Adrenal gland (tissue), 9 donors: ENCODE measurements at regions not wholly inside any gene's neighbourhood (a gene's known extent, or its start where the extent isn't known, plus 50 kb on each side); places are given as distances from the start of the nearest gene placed in this dataset.

ENCODE experiments used
- DNase-seq, 7 donors: peaks; one replicate each; pipeline ENCODE4 v3.0.0-alpha.2; 2019 to 2020
- H3K27ac ChIP-seq, 5 donors: fragments of 200-600 bp; sonication (generic) in 4 of 5; 1 replicate in 3 of 5; 2 replicates in 2 of 5; pipeline versions ENCODE4 v1.5.1 to v1.8.0; 2016 to 2020; ENCODE audit warnings: mild to moderate bottlenecking in 1 of 5
- H3K27me3 ChIP-seq: fragments of 200-600 bp; 2 replicates; pipeline ENCODE4 v1.8.0; 2021
- H3K36me3 ChIP-seq, 2 donors: fragments of 200-600 bp; replicated peaks in 1 of 2; 1 replicate in 1 of 2; 2 replicates in 1 of 2; pipeline versions ENCODE4 v1.5.1 to v1.8.0; 2018 to 2022
- H3K4me1 ChIP-seq, 2 donors: fragments of 200-600 bp; replicated peaks in 1 of 2; 1 replicate in 1 of 2; 2 replicates in 1 of 2; pipeline versions ENCODE4 v1.5.1 to v1.8.0; 2018 to 2021
- H3K4me3 ChIP-seq, 4 donors: fragments of 200-600 bp; sonication (generic) in 3 of 4; one replicate each; pipeline ENCODE4 v1.5.1; 2016 to 2018
- H3K9me3 ChIP-seq, 3 donors: fragments of 200-600 bp; sonication (generic) in 1 of 3; replicated peaks in 1 of 3; 1 replicate in 2 of 3; 2 replicates in 1 of 3; pipeline versions ENCODE4 v1.5.1 to v1.8.0; 2016 to 2021
- POLR2A ChIP-seq, 2 donors: fragments of 450-650 bp; IDR thresholded peaks; one replicate each; pipeline ENCODE4 v1.6.1; 2017; ENCODE audit warnings: antibody characterized with exemption in 2 of 2, mild to moderate bottlenecking in 2 of 2, moderate library complexity in 1 of 2
- WGBS, 4 donors: extraction: QIAGEN DNeasy Blood & Tissue Kit in 2 of 4; methylation state at CpG; one replicate each; pipeline versions ENCODE4 v1.1.5 to v1.1.7; 2013 to 2017; 5-methylcytosine and 5-hydroxymethylcytosine counted together
- intact Hi-C, 2 donors: fragments of 100-400 bp; cut with DNase I; formaldehyde crosslinking; loops; one replicate each; pipeline versions ENCODE4 v1.14.1 to v1.15.0; 2022 to 2023
- TF ChIP-seq, protein P1 (sequence below), 6 experiments: fragments of 450-650 bp in 4 of 6; fragments of 200-600 bp in 2 of 6; sonication (generic) in 1 of 6; IDR thresholded peaks; 1 replicate in 5 of 6; 2 replicates in 1 of 6; pipeline versions ENCODE4 v1.5.1 to v1.8.0; 2016 to 2021; ENCODE audit warnings: antibody characterized with exemption in 6 of 6, mild to moderate bottlenecking in 2 of 6, moderate library complexity in 1 of 6
- donor health status: healthy with polysubstance abuse.
- donor health status: Bipolar disorder and iron deficiency.
- donor health status: DM: yes; HTN: yes; CAD: no.
- donor health status: DM: no; HTN: no; CAD: no.
- donor health status: DM: no; HTN: no; CAD: no.

DNA sequence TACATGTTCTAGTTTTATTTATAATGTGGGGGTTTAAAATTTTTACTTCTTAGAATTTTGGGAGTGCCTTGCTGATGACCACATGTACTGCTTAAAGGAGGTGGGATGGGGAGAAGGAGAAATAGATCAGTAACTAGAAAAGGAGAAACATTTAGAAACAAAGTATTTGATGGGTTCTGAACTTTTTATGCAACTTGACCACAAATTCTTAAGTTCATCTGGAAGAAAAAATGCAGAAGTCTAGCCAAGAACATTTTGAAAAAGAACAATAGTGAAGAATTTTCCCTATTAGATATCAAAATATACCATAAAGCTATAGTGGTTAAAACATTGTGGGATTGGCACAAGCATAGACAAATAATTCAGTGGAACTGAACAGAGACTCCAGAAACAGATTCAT is 73.3 kb upstream of the AMPD3 start:
- TF ChIP-seq POLR2A (IDR thresholded peaks at IDR 0.05) = no peak
- TF ChIP-seq, protein P1, sequence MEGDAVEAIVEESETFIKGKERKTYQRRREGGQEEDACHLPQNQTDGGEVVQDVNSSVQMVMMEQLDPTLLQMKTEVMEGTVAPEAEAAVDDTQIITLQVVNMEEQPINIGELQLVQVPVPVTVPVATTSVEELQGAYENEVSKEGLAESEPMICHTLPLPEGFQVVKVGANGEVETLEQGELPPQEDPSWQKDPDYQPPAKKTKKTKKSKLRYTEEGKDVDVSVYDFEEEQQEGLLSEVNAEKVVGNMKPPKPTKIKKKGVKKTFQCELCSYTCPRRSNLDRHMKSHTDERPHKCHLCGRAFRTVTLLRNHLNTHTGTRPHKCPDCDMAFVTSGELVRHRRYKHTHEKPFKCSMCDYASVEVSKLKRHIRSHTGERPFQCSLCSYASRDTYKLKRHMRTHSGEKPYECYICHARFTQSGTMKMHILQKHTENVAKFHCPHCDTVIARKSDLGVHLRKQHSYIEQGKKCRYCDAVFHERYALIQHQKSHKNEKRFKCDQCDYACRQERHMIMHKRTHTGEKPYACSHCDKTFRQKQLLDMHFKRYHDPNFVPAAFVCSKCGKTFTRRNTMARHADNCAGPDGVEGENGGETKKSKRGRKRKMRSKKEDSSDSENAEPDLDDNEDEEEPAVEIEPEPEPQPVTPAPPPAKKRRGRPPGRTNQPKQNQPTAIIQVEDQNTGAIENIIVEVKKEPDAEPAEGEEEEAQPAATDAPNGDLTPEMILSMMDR (IDR thresholded peaks at IDR 0.05) = no peak
- DNase-seq = no peak
- Histone ChIP-seq H3K4me3 (no peak overlapping the region), H3K27me3 (no peaks in the 10 kb centered on the region), H3K9me3 (no peaks in the 10 kb centered on the region), H3K4me1 (peaks cover 3 to 15% of the 10 kb centered on the region in 2 donors), H3K27ac (peak overlapping the region in 1 of 5 donors; percentile 10), H3K36me3 (no peaks in the 10 kb centered on the region)
- intact Hi-C loops = no loop called here

DNA sequence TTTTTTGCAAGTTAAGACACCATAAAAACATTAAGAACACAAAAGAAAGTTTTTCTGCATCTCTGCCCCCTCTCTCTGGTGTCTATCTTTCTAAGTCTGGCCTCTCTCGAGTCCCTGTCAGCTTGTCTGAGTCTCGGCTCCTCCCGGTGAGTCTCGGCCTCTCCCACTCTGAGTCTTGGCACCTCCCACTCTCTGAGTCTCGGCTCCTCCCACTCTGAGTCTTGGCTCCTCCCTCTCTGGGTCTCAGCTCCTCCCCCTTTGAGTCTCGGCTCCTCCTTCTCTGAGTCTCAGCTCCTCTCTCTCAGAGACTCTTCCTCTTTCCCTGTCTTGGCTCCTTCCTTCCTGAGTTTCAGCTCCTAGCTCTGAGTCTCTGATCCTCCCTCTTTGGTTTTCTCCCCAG is 72.5 kb upstream of the AMPD3 start:
- WGBS, 4 donors = 63 to 74% (median 71%) methylated on average over 6 of the region's 6 CpGs
- H3K36me3 ChIP-seq = no peaks in the 10 kb centered on the region
- TF ChIP-seq, protein P1 (IDR thresholded peaks at IDR 0.05) = no peak
- TF ChIP-seq POLR2A (IDR thresholded peaks at IDR 0.05) = no peak
- intact Hi-C loops = no loop called here
- no peaks in the 10 kb centered on the region for H3K9me3 ChIP-seq
- no peaks in the 10 kb centered on the region for H3K27me3 ChIP-seq
- no peak overlapping the region for H3K4me3 ChIP-seq
- H3K4me1 ChIP-seq = peaks cover 0 to 8% of the 10 kb centered on the region in 2 donors
- peak overlapping the region in 1 of 5 donors; percentile 10 for H3K27ac ChIP-seq
- no peak for DNase-seq

- no peak overlapping the region for H3K4me3 ChIP-seq
- no peaks in the 10 kb centered on the region for H3K27me3 ChIP-seq
- WGBS, 4 donors = 48 to 69% (median 58%) methylated on average over 6 of the region's 6 CpGs
- no peak for TF ChIP-seq POLR2A (IDR thresholded peaks at IDR 0.05)
- TF ChIP-seq, protein P1 (IDR thresholded peaks at IDR 0.05) = no peak
- no peaks in the 10 kb centered on the region for H3K36me3 ChIP-seq
- no peaks in the 10 kb centered on the region for H3K9me3 ChIP-seq
- no peaks in the 10 kb centered on the region for H3K4me1 ChIP-seq
- peak overlapping the region in 2 of 5 donors; percentile 56 to 82 for H3K27ac ChIP-seq
- DNase-seq = peak in 6 of 7 donors; percentile 47 to 82 (median 51)
- intact Hi-C loops = no loop called here
Measured at GRCh38 chr11:10385696-10386095, 69.4 kb upstream of the AMPD3 start.

DNA sequence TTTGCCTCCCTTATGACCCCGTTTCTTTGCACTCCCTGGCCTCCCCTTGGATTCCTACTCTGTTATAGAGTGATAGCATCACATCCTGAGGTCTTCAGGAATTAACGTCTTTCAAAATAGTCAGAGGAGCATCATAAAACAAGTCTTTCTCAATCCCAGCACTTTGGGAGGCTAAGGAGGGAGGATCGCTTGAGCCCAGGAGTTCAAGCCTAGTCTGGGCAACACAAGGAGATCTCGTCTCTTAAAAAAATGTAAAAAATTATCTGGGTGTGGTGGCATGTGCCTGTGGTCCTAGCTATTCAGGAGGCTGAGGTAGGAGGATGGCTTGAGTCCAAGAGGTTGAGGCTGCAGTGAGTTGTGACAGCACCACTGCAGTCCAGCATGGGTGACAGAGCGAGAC is 68.7 kb upstream of the AMPD3 start:
- Histone ChIP-seq H3K27me3 (no peaks in the 10 kb centered on the region), H3K4me1 (no peaks in the 10 kb centered on the region), H3K27ac (peak overlapping the region in 3 of 5 donors; percentile 0 to 82 (median 56)), H3K9me3 (no peaks in the 10 kb centered on the region), H3K4me3 (no peak overlapping the region), H3K36me3 (no peaks in the 10 kb centered on the region)
- intact Hi-C loops = no loop called here
- DNase-seq = no peak
- TF ChIP-seq POLR2A (IDR thresholded peaks at IDR 0.05) = no peak
- TF ChIP-seq, protein P1 (IDR thresholded peaks at IDR 0.05) = no peak
- WGBS, 4 donors = 47 to 66% (median 61%) methylated on average over 5 of the region's 5 CpGs
